ENCODE measurements at regions not wholly inside any gene's neighbourhood (a gene's known extent, or its start where the extent isn't known, plus 50 kb on each side); places are given as distances from the start of the nearest gene placed in this dataset.

DNA sequence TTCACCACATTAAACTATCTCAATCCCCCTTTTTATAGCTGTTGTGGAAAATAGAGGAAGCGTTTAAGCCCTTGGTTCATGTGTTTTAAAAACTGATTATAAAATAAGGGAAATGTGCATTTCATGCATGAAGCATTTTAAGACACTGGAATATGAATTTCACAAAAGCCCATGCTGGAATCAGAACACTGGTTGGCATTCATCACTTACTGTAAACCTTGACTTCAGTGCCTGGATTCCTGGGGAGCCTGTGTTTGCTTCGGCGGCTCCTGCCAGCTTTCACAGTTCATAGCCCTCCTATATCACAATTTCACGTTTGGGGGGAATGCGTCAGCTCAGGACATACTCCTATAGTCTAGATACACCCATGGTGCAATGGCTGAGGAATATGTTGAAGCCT is 336.9 kb downstream of the INSIG2 start:
- no peak overlapping the region for H2AFZ ChIP-seq (ENCODE audit: low read depth, low read length)

DNA sequence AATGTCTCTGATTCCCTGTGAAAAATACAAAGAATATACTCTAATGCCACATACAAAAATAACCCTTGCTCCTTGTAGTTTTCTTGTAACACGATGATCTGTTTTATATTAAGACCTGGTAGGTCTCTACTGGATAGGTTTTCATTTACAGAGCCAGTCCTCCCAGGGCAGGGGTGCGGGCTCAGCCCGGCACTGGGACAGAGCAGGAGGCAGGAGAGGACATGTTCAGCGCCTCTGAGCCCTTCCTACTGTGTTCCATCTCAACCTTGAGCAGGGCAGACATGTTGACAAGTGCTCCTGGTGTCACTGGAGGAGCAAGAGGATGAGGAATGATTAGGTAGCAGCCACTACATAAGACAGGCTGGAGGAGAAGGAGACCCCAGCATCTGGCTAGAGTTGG is 335.5 kb downstream of the INSIG2 start:
- no peak overlapping the region for H3K27ac ChIP-seq (ENCODE audit: low read length, poor library complexity, severe bottlenecking)
- H2BK12ac ChIP-seq (ENCODE audit: low read length in 2 of 2), result no peak overlapping the region
- H3K4ac ChIP-seq (ENCODE audit: low read depth in 1 of 2, low read length in 2 of 2), result no peak overlapping the region
- 67% methylated on average over 4 of the region's 4 CpGs for WGBS
- H3K18ac ChIP-seq (ENCODE audit: low read depth in 1 of 2, low read length in 2 of 2), result no peak overlapping the region
- H2AK5ac ChIP-seq (ENCODE audit: low read length, severe bottlenecking), result no peak overlapping the region
- H2BK15ac ChIP-seq (ENCODE audit: low read depth, poor library complexity, severe bottlenecking), result no peak overlapping the region
- DNase-seq, result no peak
- H3K36me3 ChIP-seq (ENCODE audit: control insufficient read depth in 1 of 2, insufficient read depth in 2 of 2, low read depth in 1 of 2, low read length in 2 of 2), result no peaks in the 10 kb centered on the region
- no peak overlapping the region for H2BK120ac ChIP-seq (ENCODE audit: low read depth, low read length)
- H3K4me1 ChIP-seq (ENCODE audit: control insufficient read depth, insufficient read depth, low read depth, low read length), result no peaks in the 10 kb centered on the region
- no peak overlapping the region for H4K91ac ChIP-seq (ENCODE audit: low read length)
- no peak overlapping the region for H3K4me2 ChIP-seq (ENCODE audit: low read length, poor library complexity, severe bottlenecking)
- no peak overlapping the region for H3K23ac ChIP-seq (ENCODE audit: low read length in 2 of 2)
- no peak overlapping the region for H2AFZ ChIP-seq (ENCODE audit: low read depth, low read length)
- H2BK5ac ChIP-seq (ENCODE audit: low read depth, low read length, poor library complexity, severe bottlenecking), result no peak overlapping the region
- H3K9ac ChIP-seq (ENCODE audit: low read length), result no peak overlapping the region
- no peak overlapping the region for H3K4me3 ChIP-seq (ENCODE audit: insufficient read depth in 1 of 2, low read depth in 1 of 2, low read length in 2 of 2)
- no peak overlapping the region for H3K14ac ChIP-seq (ENCODE audit: low read length in 2 of 2)
- H4K8ac ChIP-seq (ENCODE audit: low read length), result no peak overlapping the region
- H3K27me3 ChIP-seq (ENCODE audit: control insufficient read depth in 1 of 2, insufficient read depth in 1 of 2, low read length in 2 of 2), result no peaks in the 10 kb centered on the region
- peaks cover 7% of the 10 kb centered on the region for H3K9me3 ChIP-seq (ENCODE audit: control insufficient read depth, low read length)
- H3K79me1 ChIP-seq (replicated peaks; ENCODE audit: low read length, poor library complexity, severe bottlenecking), result no peaks in the 10 kb centered on the region

More for the DNA sequence above, 336.9 kb downstream of the INSIG2 start:
- WGBS, result no CpG with 5 or more reads among the region's 5 CpGs
- H3K36me3 ChIP-seq (ENCODE audit: control insufficient read depth in 1 of 2, insufficient read depth in 2 of 2, low read depth in 1 of 2, low read length in 2 of 2), result no peaks in the 10 kb centered on the region
- H2BK12ac ChIP-seq (ENCODE audit: low read length in 2 of 2), result no peak overlapping the region
- no peak overlapping the region for H3K23ac ChIP-seq (ENCODE audit: low read length in 2 of 2)
- no peak overlapping the region for H3K27ac ChIP-seq (ENCODE audit: low read length, poor library complexity, severe bottlenecking)
- no peak overlapping the region for H3K9ac ChIP-seq (ENCODE audit: low read length)
- no peak overlapping the region for H2BK15ac ChIP-seq (ENCODE audit: low read depth, poor library complexity, severe bottlenecking)
- no peak overlapping the region for H2AK5ac ChIP-seq (ENCODE audit: low read length, severe bottlenecking)
- H3K14ac ChIP-seq (ENCODE audit: low read length in 2 of 2), result no peak overlapping the region
- no peak overlapping the region for H2BK120ac ChIP-seq (ENCODE audit: low read depth, low read length)
- H2BK5ac ChIP-seq (ENCODE audit: low read depth, low read length, poor library complexity, severe bottlenecking), result no peak overlapping the region
- DNase-seq, result no peak
- H3K27me3 ChIP-seq (ENCODE audit: control insufficient read depth in 1 of 2, insufficient read depth in 1 of 2, low read length in 2 of 2), result no peaks in the 10 kb centered on the region
- no peak overlapping the region for H3K4me3 ChIP-seq (ENCODE audit: insufficient read depth in 1 of 2, low read depth in 1 of 2, low read length in 2 of 2)
- no peak overlapping the region for H4K91ac ChIP-seq (ENCODE audit: low read length)
- H3K79me1 ChIP-seq (replicated peaks; ENCODE audit: low read length, poor library complexity, severe bottlenecking), result no peaks in the 10 kb centered on the region
- H3K4me1 ChIP-seq (ENCODE audit: control insufficient read depth, insufficient read depth, low read depth, low read length), result no peaks in the 10 kb centered on the region
- H3K4ac ChIP-seq (ENCODE audit: low read depth in 1 of 2, low read length in 2 of 2), result no peak overlapping the region
- H3K18ac ChIP-seq (ENCODE audit: low read depth in 1 of 2, low read length in 2 of 2), result no peak overlapping the region
- peaks cover 7% of the 10 kb centered on the region for H3K9me3 ChIP-seq (ENCODE audit: control insufficient read depth, low read length)
- no peak overlapping the region for H3K4me2 ChIP-seq (ENCODE audit: low read length, poor library complexity, severe bottlenecking)
- H4K8ac ChIP-seq (ENCODE audit: low read length), result no peak overlapping the region

DNA sequence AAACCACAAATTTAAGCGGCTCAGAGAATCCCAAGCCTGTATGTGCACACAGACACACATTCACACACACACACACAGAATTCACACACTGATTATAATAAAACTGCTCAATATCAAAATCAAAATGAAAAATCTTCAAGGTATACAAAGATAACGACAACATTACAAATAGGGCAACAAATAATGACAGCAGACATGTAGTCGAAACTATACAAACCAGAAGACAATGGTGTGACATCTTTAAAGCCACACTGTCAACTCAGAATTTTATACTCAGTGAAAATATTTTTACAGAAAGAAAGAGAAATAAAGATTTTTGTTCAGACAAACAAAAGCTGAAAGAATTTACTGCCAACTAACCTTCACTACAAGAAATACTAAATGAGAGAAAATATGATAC is 333.4 kb downstream of the INSIG2 start:
- Histone ChIP-seq H3K18ac (ENCODE audit: low read depth in 1 of 2, low read length in 2 of 2) (no peak overlapping the region), H3K9me3 (ENCODE audit: control insufficient read depth, low read length) (peaks cover 7% of the 10 kb centered on the region), H3K4ac (ENCODE audit: low read depth in 1 of 2, low read length in 2 of 2) (no peak overlapping the region), H4K91ac (ENCODE audit: low read length) (no peak overlapping the region), H3K36me3 (ENCODE audit: control insufficient read depth in 1 of 2, insufficient read depth in 2 of 2, low read depth in 1 of 2, low read length in 2 of 2) (no peaks in the 10 kb centered on the region), H3K14ac (ENCODE audit: low read length in 2 of 2) (no peak overlapping the region), H2BK12ac (ENCODE audit: low read length in 2 of 2) (no peak overlapping the region), H2AFZ (ENCODE audit: low read depth, low read length) (no peak overlapping the region), H3K9ac (ENCODE audit: low read length) (no peak overlapping the region), H2BK5ac (ENCODE audit: low read depth, low read length, poor library complexity, severe bottlenecking) (no peak overlapping the region), H2AK5ac (ENCODE audit: low read length, severe bottlenecking) (no peak overlapping the region), H3K4me1 (ENCODE audit: control insufficient read depth, insufficient read depth, low read depth, low read length) (no peaks in the 10 kb centered on the region), H3K23ac (ENCODE audit: low read length in 2 of 2) (no peak overlapping the region), H3K27me3 (ENCODE audit: control insufficient read depth in 1 of 2, insufficient read depth in 1 of 2, low read length in 2 of 2) (no peaks in the 10 kb centered on the region), H3K4me3 (ENCODE audit: insufficient read depth in 1 of 2, low read depth in 1 of 2, low read length in 2 of 2) (no peak overlapping the region), H4K8ac (ENCODE audit: low read length) (no peak overlapping the region), H3K4me2 (ENCODE audit: low read length, poor library complexity, severe bottlenecking) (no peak overlapping the region), H2BK15ac (ENCODE audit: low read depth, poor library complexity, severe bottlenecking) (no peak overlapping the region), H2BK120ac (ENCODE audit: low read depth, low read length) (no peak overlapping the region), H3K79me1 (replicated peaks; ENCODE audit: low read length, poor library complexity, severe bottlenecking) (no peaks in the 10 kb centered on the region), H3K27ac (ENCODE audit: low read length, poor library complexity, severe bottlenecking) (no peak overlapping the region)
- WGBS, result 74% methylated on average over 3 of the region's 3 CpGs
- DNase-seq, result no peak

DNA sequence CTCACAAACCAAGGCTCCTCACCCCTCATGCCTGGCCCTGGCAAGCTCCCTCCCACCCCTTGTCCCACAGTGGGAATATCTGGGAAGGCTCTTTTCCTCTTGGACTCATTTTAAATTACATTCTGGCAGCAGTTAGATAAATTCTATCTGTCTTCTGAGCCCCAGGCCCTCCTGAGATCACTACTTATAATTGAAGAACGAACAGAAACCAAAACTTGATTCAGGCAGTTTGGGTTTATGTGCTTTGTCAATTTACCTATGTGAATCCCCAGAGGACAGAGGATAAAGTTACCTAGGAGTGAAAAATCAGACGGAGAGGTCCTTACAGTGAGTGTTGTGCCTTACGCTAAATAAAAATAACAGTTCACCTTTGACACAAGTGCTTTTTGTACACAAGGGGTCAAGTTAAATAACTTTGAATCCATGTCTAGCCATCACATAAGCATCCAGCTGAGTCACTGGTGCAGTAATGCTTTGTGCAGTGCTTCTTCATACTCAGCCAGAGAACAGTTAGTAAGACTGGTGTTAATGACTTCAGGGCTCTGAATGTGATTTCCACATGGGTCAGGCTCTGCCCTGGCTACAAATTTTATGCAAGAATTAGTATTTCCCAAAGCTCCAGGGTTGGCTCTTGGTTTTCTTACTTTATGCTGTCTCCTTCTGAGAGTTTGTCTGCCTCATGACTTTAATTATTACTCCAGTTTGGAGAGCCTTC is 329.3 kb downstream of the INSIG2 start:
- Histone ChIP-seq H3K18ac (ENCODE audit: low read depth in 1 of 2, low read length in 2 of 2) (no peak overlapping the region), H2BK15ac (ENCODE audit: low read depth, poor library complexity, severe bottlenecking) (no peak overlapping the region), H3K14ac (ENCODE audit: low read length in 2 of 2) (no peak overlapping the region), H3K4me3 (ENCODE audit: insufficient read depth in 1 of 2, low read depth in 1 of 2, low read length in 2 of 2) (peak overlapping the region in 1 of 2 experiments; percentile 60), H2BK12ac (ENCODE audit: low read length in 2 of 2) (no peak overlapping the region), H3K4ac (ENCODE audit: low read depth in 1 of 2, low read length in 2 of 2) (no peak overlapping the region), H2AK5ac (ENCODE audit: low read length, severe bottlenecking) (no peak overlapping the region), H2BK120ac (ENCODE audit: low read depth, low read length) (no peak overlapping the region), H3K23ac (ENCODE audit: low read length in 2 of 2) (no peak overlapping the region), H3K4me2 (ENCODE audit: low read length, poor library complexity, severe bottlenecking) (no peak overlapping the region), H4K91ac (ENCODE audit: low read length) (no peak overlapping the region), H2AFZ (ENCODE audit: low read depth, low read length) (no peak overlapping the region), H3K9ac (ENCODE audit: low read length) (peak overlapping the region; percentile 19), H3K79me1 (replicated peaks; ENCODE audit: low read length, poor library complexity, severe bottlenecking) (no peaks in the 10 kb centered on the region), H3K36me3 (ENCODE audit: control insufficient read depth in 1 of 2, insufficient read depth in 2 of 2, low read depth in 1 of 2, low read length in 2 of 2) (no peaks in the 10 kb centered on the region), H3K27ac (ENCODE audit: low read length, poor library complexity, severe bottlenecking) (no peak overlapping the region), H2BK5ac (ENCODE audit: low read depth, low read length, poor library complexity, severe bottlenecking) (no peak overlapping the region), H3K9me3 (ENCODE audit: control insufficient read depth, low read length) (peaks cover 7% of the 10 kb centered on the region), H4K8ac (ENCODE audit: low read length) (no peak overlapping the region), H3K27me3 (ENCODE audit: control insufficient read depth in 1 of 2, insufficient read depth in 1 of 2, low read length in 2 of 2) (no peaks in the 10 kb centered on the region), H3K4me1 (ENCODE audit: control insufficient read depth, insufficient read depth, low read depth, low read length) (no peaks in the 10 kb centered on the region)
- WGBS, result 67% methylated on average over 3 of the region's 3 CpGs
- no peak for DNase-seq
